Fibroblast of skin of left quadriceps (primary cell): ENCODE measurements at regions not wholly inside any gene's neighbourhood (a gene's known extent, or its start where the extent isn't known, plus 50 kb on each side); places are given as distances from the start of the nearest gene placed in this dataset.
A peak's percentile ranks its signal among the peaks of the same experiment; 100 is the strongest.

Experiments
- DNase-seq, 2 experiments: peaks; one replicate each; pipeline ENCODE4 v3.0.0-alpha.2; 2013; ENCODE audit warnings: low read depth in 2 of 2

DNA sequence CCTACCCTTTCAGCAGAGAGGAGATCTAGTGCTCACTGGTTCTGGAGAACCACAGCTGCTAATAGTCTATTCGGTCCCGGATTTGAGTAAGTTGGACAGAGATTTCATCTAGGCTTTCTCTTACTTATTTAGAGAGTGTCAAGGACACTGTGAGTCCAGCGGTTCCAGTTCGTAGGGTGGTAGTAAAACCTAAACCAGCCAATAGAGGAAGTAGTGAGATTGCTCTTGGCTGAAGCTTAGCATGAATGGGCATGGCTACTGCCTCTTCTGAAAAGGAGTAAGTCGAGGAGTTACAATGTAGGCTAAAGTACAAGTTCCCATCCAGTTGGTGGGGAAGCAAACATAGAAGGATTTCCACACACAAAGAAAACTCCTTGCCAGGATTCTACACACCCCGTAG, 109.6 kb upstream of the MOCS2 start:
- no peak for DNase-seq

DNA sequence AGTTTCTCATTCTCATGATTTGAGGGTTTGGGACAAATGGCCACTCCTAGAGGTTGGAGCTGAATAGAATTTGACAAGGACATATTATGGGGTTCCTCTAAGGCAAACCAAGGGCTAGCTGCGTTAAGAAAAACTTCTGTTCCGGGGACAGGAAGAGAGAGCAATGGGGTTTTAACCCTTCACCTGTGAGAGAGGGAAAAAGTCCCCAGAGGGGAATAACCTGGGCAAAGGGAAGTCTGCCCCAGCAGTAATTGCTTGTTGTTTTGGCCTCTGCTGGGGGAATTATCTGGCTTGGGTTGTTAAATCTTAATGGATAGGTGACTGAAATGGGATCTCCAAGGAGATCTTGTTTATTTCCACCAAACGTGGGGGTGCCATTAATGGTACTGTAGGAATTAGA, 110.1 kb upstream of the MOCS2 start:
- no peak for DNase-seq

DNA sequence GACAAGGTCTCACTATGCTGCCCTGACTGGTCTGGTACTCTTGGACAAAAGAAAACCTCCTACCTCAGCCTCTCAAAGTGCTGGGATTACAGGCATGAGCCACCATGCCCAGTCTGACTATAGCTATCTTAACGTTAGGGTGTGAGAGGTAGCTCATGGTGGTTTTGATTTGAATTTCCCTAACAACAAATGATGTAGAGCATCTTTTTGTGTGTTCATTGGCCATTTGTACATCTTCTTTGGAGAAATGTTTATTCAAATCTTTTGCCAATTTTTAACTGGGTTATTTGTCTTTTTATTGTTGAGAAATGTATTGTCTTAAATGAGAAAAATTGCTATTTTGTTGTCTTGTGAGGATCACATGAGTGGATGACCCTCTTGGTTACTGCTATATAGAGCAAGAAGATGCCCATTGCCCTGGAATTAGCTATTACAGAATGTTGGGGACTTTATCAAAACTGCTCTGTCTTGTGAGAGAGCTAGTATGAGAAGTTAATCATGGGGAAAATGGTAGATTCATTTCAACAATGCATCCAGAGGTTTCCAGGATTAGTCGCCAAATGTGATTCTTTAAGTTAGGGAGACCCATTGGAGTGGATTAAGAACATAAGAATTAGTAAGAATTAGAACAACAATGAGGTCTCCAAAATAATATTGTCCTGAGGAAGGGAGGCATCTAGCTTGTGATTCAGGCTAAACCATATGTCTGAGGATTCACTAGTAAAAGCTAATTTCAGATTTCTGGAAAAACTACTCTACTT, 124.3 kb upstream of the MOCS2 start:
- no peak for DNase-seq

GRCh38 chr5:53236683-53237082, 127.1 kb upstream of the MOCS2 start:
- no peak for DNase-seq

DNA sequence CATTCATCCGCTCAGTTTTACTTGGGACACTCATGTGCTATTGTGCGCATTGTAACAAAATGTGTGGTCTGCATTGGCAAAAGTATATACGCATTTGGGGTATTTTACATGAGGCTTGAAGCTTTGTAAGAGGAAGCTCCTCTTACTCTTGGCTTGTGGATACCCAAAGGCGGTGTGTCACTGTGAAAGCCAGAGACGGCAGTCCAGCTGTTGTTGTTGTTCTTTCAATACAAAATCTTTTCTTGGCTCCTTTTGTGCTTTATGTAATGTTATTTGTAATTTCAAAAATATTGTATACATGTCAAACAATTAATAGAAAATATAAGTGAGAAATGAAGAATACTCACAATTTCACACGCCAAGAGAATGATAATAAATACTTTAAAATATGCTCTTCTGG, 128.3 kb upstream of the MOCS2 start:
- DNase-seq: no peak

DNA sequence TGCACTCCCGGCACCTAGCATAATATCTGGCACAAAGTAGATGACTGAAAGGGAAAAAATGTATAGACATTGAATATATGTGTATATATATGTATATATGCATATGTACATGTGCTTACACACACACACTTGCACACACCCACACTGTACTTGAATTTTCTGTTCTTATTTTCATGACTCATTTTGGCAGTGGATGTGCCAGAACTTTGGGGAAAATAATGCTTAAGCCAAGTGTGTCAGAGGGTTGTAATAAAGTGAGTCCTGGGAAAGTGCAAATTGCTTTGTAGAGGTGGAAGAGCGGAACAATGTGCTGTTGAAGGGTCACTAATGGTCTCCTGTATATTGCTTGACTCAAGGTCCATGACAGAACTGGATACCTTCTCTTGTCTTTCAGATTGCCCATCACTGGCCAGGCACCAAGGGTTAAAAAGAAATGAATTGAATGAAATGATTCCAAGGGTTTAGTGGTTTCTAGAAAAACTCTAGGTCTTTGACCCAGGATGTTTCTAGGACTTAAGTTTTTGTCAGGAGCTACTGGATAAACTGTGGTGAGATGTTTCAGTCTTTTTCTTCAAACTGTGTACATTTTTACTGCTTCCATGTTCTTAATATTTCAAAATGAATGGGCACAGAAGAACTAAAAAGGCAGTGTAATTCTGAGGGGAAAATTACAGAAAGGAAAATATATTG, 129.9 kb upstream of the MOCS2 start:
- DNase-seq: no peak

- DNase-seq: no peak
These were observed 131.1 kb upstream of the MOCS2 start for GRCh38 chr5:53240661-53241060.

GRCh38 chr5:53241572-53241971, 132.0 kb upstream of the MOCS2 start:
- no peak for DNase-seq

GRCh38 chr5:53243403-53243802, 133.8 kb upstream of the MOCS2 start:
- no peak for DNase-seq

DNA sequence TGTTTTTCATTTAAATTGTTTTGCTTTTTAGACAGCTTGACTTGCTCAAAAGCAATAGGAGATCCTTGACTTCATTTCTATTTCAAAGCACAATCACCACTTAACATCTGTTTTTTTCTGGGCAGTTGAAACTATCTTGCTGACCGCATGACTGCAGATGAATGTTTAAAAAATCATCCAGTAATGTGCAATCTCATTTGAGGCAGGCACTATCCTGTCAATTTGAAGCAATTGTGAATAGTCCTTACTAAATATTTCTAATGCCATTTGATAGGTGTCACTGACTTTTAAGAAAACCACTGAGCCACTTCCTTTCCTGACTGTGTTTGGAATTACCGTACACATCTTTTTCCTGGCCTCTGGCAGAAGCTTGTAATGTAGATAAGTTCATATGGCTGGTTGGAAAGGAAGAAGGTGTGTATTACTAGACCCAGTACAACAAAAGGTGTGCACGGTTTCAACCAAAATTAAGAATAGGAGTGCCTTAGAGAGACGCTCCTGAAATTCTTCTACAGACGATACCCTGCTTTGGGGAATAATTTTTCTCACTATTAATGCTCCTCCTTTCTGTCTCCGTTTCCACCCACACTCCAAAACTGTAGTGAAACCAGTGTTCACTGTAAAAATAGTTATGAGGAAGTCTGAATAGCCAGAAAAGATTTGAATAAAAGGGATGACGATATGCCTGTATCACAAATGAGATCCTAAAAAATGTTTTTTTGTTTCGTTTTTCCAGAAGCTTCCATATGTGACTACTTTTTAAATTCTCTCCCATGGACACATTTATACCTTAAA, 136.7 kb upstream of the MOCS2 start:
- peak; percentile 85 to 89 for DNase-seq

DNA sequence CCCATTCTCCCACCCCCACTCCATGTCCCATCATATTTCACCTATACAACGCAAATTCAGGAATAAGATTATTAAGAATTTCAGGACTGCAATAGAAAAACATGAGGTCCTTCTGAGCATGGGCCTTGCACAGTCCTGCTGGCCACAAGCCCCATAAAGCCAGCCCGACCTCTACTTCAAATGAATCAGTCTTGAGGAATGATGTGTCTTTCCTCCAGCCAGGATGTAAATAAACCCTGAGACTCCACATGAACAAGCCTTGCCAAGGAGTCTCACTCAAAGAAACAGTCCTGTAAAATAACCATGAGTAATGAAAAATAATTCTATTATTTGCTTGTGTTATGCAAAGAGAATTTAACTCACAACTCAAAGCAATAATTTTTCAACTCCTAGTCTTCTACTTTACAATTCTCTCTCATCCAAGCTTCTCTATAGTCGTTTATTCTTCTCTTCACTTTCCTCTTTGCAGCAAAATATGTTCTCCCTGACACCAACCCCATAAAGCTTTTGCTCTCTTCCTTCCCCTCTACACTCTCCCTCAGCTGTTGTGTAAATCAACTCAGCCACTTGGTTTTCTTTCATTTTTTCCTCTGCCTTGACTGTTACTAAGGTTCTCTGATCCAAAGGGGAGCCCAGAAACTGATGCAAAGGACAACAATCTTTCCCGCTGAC, 140.1 kb upstream of the MOCS2 start:
- DNase-seq: peak; percentile 79 to 83

GRCh38 chr5:53250201-53250550, 140.6 kb upstream of the MOCS2 start:
- no peak for DNase-seq

GRCh38 chr5:53253421-53253871, 143.9 kb upstream of the MOCS2 start:
- DNase-seq: peak; percentile 40 to 45

DNA sequence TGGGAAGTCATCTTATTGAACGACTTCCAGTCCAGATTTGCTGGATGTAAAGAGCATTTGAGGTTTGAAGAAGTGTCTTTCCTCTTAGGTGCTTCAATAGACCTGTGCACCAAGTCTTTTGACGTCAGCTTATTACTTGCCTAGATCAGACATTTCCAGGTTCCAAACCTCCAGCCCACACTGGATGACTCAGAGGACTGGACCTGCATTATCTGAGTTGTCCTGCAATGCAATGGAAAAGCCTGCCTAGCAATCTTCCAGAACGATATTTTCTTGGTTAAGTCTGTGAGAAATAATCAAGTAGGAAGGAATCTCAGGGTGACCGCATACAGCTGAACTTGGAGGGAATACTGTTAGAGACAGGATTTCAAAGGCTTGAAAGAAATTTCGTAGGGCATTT, 147.2 kb upstream of the MOCS2 start:
- DNase-seq: no peak

- DNase-seq: no peak
These were observed 148.3 kb upstream of the MOCS2 start for GRCh38 chr5:53257806-53258373.

GRCh38 chr5:53259176-53259575, 149.6 kb upstream of the MOCS2 start:
- no peak for DNase-seq

DNA sequence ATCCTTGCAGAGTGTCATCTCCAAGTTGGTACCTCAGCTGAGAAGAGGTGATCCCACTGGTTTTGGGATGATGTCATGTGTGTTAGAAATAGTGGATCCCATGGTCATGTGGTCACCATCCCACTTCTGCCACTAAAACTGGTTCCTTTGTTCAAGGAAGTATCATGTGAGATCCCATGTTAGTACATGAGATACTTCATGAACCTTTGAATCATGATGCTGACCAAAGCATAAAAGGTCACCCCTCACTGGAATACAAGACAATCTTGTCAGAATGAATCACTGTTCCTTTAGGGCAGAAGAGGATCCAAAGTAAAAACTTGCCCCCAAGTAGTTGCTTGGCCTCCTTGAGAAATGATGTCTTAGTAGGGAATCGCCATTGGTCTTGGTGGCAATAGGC, 150.9 kb upstream of the MOCS2 start:
- DNase-seq: no peak

DNA sequence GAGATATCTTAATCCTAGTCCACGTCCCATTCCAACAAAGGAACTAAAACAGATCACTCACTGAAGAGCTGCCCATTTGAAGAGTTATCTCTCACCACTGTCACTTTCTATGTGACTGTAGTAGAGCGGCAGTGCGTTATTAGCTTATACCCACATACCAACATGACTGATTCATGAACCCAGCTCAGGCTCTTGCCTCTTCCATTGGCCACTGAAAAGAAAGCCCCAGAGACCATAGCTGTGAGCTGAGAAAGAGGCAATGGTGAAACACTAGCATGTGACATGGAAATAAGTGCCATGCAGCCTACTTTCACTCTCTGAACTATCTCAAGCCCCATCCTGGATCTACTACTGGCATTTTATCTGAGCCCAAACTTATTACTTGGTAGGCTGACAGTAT, 151.7 kb upstream of the MOCS2 start:
- DNase-seq: no peak

DNA sequence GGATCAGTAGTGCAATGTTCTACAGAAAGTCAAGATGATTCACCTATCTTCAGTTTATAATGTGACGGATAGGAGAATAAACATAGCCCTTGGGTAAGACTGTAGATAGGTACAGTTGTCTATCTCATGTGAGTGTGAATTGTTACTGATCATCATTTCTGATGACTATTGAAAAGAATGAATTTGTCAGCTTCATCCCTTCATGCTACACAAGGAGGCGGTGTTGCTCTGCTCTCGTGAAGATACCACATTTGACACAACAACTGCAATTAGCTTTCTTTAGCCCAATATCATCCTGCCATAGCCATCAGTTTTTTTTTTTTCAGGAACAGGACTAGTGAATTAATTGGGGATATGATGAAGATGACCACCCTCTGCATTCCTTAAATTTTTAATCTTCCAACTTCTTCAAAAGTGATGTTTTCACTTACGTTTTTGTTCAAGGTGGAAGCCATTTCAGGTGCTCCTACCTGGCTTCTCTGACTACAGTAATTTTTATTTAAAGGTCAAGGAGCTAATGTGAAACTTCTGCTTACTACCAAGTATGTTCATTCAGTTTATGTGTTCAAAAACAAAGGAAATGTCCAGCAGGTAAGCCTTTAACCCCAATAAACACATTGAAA, 152.9 kb upstream of the MOCS2 start:
- peak; percentile 30 to 37 for DNase-seq

GRCh38 chr5:53263151-53263550, 153.6 kb upstream of the MOCS2 start:
- DNase-seq: no peak

- DNase-seq: no peak
These were observed 155.5 kb upstream of the MOCS2 start for GRCh38 chr5:53265043-53265442.
